ENCODE measurements at regions not wholly inside any gene's neighbourhood (a gene's known extent, or its start where the extent isn't known, plus 50 kb on each side); places are given as distances from the start of the nearest gene placed in this dataset.

GRCh38 chr5:84673785-84674184 is 289.1 kb upstream of the EDIL3 start:
- TF ChIP-seq CTCF (IDR thresholded peaks at IDR 0.05; ENCODE audit: low read length) (no peak), EZH2 (optimal IDR thresholded peaks at IDR 0.05; ENCODE audit: low read depth, low read length) (no peak)
